GM19455 (cell line): ENCODE measurements at regions not wholly inside any gene's neighbourhood (a gene's known extent, or its start where the extent isn't known, plus 50 kb on each side); places are given as distances from the start of the nearest gene placed in this dataset.

Experiments used
- ATAC-seq: cut with Tn5 transposase; IDR thresholded peaks from one replicate; pipeline ENCODE4 v1.9.1; 2021; ENCODE audit not compliant: unreplicated experiment

GRCh38 chr11:130706572-130706971 is 209.7 kb downstream of the SNX19 start:
- ATAC-seq, result no peak

- no peak for ATAC-seq
These were observed 209.1 kb downstream of the SNX19 start for GRCh38 chr11:130707217-130707616.

DNA sequence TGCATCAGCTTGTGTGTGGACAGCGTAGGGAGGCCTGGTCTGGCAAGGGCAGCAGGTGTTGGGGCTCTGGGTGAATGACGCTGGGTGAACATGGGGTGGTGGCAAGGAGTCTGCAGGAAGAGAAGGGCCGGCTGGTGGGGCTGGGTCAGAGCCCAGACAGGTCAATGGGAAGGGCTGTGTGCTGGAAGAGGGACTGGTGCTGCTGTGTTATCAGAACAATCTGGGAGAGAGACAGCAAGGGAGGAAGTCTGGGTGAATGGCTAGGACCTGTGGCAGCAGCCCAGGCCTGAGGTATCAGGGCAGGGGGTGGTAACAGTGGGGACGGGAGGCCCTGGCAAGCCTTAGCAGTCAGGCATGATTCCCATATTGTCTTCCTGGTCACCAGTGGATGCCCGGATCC is 206.7 kb downstream of the SNX19 start:
- ATAC-seq, result no peak

- ATAC-seq, result no peak
These were observed 206.3 kb downstream of the SNX19 start for GRCh38 chr11:130710021-130710420.

- ATAC-seq, result no peak
These were observed 205.7 kb downstream of the SNX19 start for GRCh38 chr11:130710497-130711012.

GRCh38 chr11:130711193-130711592 is 205.1 kb downstream of the SNX19 start:
- ATAC-seq, result no peak

DNA sequence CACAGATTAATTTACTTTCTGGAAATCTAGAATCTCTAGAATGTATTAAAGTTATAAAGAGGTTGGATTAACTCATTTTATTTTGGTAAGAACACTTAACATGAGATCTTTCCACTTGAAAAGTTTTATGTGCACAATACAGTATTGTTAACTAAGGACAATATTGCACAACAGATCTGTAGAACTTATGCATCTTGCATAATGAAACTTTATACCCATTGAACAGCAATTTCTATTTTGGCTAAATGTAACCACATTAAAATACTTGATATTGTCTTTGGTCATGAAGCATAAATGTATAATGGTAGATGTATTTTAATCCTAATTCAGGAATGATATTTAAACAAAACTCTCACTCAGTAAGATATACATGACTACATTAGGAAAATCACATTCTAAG is 203.8 kb downstream of the SNX19 start:
- no peak for ATAC-seq

DNA sequence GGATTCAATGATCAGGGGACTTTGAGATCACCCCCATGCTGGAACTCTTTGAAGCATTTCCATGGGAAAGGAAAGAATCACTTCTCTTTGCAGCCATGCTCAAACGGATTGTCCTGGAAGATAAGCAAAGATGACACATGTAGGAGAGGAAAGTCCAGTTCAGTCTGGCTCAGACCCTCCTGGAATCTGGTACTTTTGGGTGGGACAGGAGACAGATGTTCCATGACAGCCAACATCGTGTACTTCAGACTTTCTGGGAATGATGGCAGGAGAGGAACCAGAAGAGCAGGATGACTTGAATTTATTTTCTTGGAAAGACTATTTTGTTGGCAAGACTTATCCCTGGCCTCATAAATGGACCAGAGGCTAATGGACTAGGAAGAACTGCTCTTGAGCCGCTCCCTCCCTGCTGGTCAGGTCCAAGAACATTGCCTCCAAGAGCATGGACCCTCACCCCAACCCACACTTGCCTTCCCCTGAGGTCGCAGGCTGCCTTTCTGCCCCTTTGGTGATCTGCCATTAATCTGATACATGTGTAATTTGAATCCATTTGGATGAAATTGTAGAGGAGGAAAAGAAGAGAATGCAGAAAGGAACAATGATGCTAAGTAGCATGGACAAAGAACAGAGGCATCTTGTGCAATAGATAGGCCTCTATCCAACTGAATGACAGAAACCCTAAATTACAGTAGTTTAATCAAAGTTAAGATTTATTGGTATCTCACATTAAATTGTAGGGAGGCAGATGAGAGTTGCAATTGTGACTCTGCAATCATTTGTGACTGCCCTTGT is 201.0 kb downstream of the SNX19 start:
- no peak for ATAC-seq

DNA sequence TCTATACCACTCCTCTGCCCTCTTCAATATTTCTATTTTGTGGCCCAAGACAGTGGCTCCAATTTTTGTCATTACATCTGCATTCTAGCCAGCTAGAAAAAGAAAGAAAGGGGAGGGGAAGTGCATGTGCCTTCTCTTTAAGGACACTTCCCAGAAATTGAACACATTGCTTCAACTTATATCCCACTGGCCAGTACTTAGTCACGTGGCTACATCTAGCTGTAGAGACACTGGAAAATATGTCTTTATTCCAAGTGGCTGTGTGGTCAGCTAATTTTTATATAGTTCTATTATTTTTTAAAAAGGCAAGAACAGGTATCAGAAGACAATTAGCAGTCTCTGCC is 200.4 kb downstream of the SNX19 start:
- ATAC-seq, result no peak

GRCh38 chr11:130718120-130718519 is 198.2 kb downstream of the SNX19 start:
- ATAC-seq, result no peak

DNA sequence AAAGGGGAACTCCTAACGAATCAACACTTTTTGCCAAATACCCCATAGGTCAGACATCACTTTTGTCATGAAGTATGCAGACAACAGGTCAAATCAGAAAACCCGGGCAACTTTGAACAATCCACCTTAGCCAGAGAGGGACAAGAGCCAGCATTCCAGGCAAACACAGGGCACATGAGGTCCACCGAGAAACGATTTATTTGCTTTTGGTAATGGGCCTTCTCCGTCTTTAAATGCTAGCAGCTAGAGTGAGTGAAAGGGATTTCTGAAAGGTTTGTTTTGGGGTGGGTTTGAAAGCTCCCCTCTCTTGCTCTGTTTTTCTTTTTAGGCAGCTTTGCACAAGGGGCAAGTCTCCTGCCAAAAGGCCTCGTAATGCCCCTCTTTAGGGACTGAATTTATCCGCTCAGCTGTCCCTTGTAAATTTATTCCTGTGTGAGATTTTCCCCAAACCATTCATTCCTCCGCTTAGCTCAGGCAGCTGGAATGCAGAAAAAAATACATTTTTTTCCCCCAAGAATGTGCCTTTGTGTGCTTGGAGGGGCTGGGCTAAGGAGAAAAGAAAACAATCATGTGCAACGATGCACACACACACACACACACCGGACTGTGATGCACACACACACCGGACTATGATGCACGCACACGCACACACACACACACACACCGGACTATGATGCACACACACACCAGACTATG is 196.9 kb downstream of the SNX19 start:
- no peak for ATAC-seq

DNA sequence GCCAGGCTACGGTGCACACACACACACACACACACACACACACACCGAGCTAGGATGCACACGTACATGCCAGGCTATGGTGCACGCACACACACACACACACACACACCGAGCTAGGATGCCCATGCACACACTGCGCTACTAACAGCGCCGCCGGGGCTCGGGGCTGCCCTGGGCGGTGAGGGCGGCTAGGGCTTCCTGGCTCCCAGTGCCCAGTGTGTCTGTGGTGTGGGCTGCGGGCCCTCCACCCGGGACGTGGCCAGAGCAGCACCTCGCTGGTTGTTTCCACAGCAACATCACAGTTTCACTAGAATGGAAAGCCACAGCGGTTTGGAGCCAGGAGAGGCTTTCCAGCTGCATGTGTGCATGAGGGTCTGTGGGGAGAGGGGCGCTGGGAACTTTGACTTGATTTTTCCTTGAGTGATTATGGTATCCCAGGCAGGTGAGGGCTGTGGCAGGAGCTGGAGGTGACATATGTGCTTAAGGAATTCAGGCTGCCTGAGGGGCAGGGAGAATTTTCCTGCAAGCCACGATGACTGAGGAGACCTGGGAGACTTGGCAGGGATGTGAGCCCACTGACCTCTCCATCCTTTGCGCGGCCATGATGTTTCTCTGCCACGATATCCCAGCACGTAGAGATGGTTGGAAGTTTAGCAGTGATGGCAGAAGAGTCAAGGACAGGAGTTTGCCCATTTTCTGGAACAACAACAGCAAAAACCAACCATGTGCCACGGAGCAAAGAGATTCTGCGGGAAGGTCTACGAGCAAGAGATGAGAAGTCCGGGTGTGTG is 195.9 kb downstream of the SNX19 start:
- no peak for ATAC-seq

DNA sequence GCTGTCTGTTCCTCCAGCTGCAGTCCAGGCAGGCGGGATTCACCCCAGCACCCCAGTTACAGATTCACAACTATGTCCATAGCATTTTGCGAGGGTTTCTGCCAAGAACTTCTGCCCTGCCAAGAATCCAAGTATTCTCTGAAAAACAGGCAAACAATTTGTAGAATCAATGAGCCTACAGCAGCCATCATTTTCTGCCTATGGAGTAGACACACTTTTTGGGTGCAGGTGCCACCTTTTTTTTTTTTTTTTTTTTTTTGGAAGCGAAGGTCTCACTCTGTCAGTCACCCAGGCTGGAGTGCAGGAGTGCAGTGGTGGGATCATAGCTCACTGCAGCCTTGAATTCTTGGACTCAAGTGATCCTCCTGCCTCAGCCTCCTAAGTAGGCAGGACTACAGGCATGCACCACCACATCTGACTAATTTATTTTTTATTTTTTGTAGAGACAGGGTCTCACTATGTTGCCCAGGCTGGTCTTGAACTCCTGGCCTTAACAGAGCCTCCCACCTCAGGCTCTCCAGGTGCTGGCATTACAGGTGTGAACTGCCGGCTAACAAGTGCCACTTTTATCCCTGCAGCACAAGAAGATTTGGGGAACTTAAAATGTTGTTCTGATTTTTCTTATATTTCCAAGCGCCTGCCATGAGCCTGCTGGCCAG is 195.1 kb downstream of the SNX19 start:
- no peak for ATAC-seq

- no peak for ATAC-seq
These were observed 194.5 kb downstream of the SNX19 start for GRCh38 chr11:130721736-130722135.

DNA sequence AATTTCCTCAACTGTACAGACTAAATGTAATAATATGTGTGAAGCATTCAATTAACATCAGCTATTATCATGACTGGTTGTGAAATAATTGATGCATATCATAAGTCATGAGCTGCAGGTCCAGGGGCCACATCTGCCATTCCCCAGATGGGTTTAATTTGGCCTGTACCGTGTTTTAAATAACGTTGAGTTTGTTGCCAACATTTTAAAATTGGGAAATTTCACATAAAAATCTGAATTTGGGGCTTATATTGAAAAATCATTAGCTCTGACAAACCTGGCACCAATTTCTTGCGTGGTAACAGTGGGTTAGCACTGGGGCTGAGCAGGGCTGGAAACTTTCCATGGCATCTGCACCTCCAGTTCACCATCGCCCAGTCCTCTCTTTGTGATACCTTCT is 193.9 kb downstream of the SNX19 start:
- no peak for ATAC-seq

GRCh38 chr11:130725421-130726233 is 190.7 kb downstream of the SNX19 start:
- ATAC-seq, result no peak

DNA sequence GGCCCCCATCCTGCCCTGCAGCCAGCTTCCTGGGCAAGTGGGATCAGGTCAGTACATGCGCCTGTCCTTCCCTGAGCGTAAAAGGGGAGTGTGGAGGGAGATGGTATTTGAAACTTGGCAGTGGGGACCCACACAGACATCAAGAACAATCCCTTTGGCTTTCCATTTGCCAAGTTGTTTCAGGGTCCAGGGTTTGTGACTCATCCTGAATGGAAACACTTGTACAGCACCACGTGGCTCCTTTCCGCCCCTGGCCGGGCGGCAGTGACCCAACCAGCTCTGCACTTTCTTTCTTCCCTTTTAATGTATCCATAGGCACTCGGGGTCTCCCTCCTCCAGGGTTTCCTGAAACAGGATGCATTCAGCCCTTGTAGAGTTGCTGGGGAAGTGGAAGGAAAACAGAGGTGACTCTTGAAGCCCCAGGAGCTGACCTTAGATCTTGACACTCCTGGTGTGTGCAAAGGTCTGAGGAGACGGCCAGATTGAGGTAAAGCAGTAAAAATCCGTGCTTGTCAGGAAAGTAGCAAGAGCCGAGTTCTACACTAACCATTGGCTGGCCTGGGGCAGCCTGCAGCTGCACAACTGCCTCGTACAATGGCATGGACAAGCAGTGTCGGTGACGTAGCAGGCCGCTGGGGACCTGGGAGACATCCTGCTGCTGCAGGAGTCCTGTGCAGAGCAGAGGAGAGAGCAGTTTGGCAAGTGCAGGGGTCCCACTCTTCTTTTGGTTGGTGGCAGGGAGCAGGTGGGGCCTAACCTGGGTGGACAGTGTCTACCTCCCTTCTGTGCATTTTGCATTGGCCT is 189.8 kb downstream of the SNX19 start:
- no peak for ATAC-seq

DNA sequence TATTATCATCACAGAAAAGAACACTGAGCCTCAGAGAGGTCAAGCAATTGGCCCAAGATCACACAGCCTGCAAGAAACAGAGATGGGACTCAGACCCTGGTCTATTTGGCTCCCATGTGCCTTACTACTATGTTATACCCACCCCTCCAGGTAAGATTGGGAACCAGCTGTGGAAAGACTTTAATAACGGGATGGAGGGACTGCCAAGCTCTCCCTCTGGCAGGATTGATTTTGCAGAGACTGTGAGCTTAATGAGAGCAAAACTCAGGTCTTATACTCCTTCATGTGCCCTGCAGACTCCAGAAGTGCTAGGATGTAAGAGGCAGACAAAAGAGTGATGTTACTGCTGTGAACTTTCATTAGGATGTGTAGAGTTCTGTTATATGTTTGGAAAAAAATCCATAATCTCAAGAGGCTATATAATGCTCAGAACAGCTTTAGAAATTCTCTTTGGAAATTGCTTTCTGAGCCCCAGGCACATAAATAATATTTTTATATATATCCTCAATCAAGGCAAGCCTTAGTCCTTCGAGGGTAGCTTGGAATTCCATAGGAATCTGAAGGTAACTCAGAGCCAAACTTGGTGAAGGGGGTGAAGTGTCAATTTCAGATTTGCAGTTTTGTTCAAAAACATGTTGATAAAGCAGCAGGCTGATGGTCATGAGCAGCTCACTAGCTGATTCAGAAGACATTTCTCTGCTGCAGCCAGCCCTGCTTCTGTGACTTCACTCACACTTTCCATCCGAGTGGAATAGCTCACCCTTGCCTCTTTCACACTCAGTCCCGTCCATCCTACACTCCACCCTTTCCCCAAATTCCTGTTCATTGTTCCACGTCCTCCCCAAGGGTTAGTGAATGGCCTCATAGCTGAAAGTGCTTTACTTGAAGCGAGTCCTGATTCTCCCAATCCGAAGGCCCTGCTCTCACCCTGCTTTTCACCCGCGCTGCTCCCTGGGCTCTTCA is 188.8 kb downstream of the SNX19 start:
- no peak for ATAC-seq
